Fibroblast of the aortic adventitia (primary cell): ENCODE measurements at regions not wholly inside any gene's neighbourhood (a gene's known extent, or its start where the extent isn't known, plus 50 kb on each side); places are given as distances from the start of the nearest gene placed in this dataset.

Source experiments
- DNase-seq: peaks from one replicate; pipeline ENCODE4 v3.0.0-alpha.2; 2010; ENCODE audit warnings: low read depth
- H3K4me3 ChIP-seq: 2 replicates; pipeline ENCODE4 v1.5.1; 2011; ENCODE audit warnings: low read depth, mild to moderate bottlenecking, control low read depth, low read length, moderate library complexity
- CTCF ChIP-seq: IDR thresholded peaks from 2 replicates; pipeline ENCODE4 v1.5.1; 2011; ENCODE audit warnings: mild to moderate bottlenecking, low read length, control low read depth, inconsistent platforms; ENCODE audit not compliant: insufficient read depth

- TF ChIP-seq CTCF = no peak
- no peak overlapping the region for H3K4me3 ChIP-seq
- no peak for DNase-seq
Measured at GRCh38 chrX:117568238-117568637, 548.4 kb downstream of the KLHL13 start.

- no peak for DNase-seq
- TF ChIP-seq CTCF = no peak
- H3K4me3 ChIP-seq = no peak overlapping the region
Measured at GRCh38 chrX:117543885-117544284, 572.7 kb downstream of the KLHL13 start.

GRCh38 chrX:117539090-117539418 lies 577.6 kb downstream of the KLHL13 start:
- DNase-seq = no peak
- no peak for TF ChIP-seq CTCF
- no peak overlapping the region for H3K4me3 ChIP-seq

GRCh38 chrX:117538178-117539089 lies 578.2 kb downstream of the KLHL13 start:
- TF ChIP-seq CTCF = no peak
- H3K4me3 ChIP-seq = no peak overlapping the region
- DNase-seq = no peak

GRCh38 chrX:117532339-117532738 lies 584.3 kb downstream of the KLHL13 start:
- no peak for DNase-seq
- no peak overlapping the region for H3K4me3 ChIP-seq
- TF ChIP-seq CTCF = no peak

- no peak for TF ChIP-seq CTCF
- no peak for DNase-seq
Measured at GRCh38 chrX:117522725-117523700, 593.6 kb downstream of the KLHL13 start.

More at GRCh38 chrX:117522725-117523700, 593.6 kb downstream of the KLHL13 start:
- H3K4me3 ChIP-seq = no peak overlapping the region
